ENCODE measurements at regions not wholly inside any gene's neighbourhood (a gene's known extent, or its start where the extent isn't known, plus 50 kb on each side); places are given as distances from the start of the nearest gene placed in this dataset.

DNA sequence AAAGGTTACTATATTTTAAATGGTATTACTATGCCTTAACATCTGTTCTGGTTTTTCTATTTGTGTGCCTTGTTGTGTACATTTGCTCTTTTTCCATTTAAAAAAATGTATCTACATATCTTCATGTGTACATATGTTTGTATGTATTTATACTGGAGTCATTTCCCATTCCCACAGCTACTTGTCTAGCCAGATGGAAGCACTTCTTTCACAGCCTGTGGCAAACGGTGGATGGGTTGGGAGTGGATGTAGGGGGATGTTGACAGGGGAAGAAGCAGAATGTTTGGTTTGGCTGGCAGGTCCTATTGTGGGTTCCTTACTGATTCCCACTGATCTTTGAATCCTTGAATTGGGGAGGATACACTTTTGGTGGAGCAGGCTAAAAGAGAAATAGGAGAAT is 93.6 kb upstream of the CNTNAP4 start:
- H3K27ac ChIP-seq (ENCODE audit: insufficient read depth in 1 of 2, low read depth in 1 of 2, low read length in 2 of 2, poor library complexity in 1 of 2, severe bottlenecking in 2 of 2), result no peak overlapping the region
- CTCF ChIA-PET, result no interaction called here
- no peaks in the 10 kb centered on the region for H3K4me1 ChIP-seq (ENCODE audit: control extremely low read depth in 1 of 4, control insufficient read depth in 4 of 4, insufficient read depth in 4 of 4, low read length in 3 of 4)
- DNase-seq, result no peak
- POLR2A ChIA-PET, result no interaction called here
- WGBS (ENCODE audit: insufficient coverage), result 100% methylated on average over 1 of the region's 1 CpG
- no peaks in the 10 kb centered on the region for H3K27me3 ChIP-seq (replicated peaks in 2 of 5; ENCODE audit: control insufficient read depth in 4 of 5, insufficient read depth in 5 of 5, low read length in 4 of 5)
- H3K36me3 ChIP-seq (ENCODE audit: control insufficient read depth in 4 of 4, insufficient read depth in 4 of 4, low read length in 3 of 4), result no peaks in the 10 kb centered on the region
- no peak overlapping the region for H3K4me3 ChIP-seq (ENCODE audit: control insufficient read depth in 1 of 7, extremely low read depth in 1 of 7, insufficient read depth in 4 of 7, low read depth in 2 of 7, low read length in 6 of 7)
- H3K9me3 ChIP-seq (ENCODE audit: control extremely low read depth in 1 of 5, control insufficient read depth in 4 of 5, insufficient read depth in 2 of 5, low read depth in 1 of 5, low read length in 4 of 5), result peaks cover 0 to 7% (median 0%) of the 10 kb centered on the region in 5 experiments

DNA sequence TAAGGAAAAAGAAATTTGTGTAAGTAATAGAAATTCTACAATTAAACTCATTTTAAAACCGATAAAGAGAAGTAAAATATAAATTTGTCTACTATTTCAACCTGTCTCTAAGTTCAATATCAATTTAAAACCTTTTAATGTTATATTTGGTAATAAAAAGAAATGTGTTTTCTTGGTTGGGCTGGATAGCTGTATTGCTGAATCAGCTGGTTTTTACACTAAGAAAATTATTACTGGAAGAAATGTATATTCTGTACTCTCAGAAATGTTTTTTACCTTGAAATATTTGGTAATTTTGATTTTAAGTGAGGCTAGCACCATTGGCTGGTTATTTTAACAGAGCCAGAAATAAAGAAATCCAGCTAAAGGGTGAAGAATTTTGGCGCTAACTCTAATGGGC is 87.1 kb upstream of the CNTNAP4 start:
- 100% methylated on average over 1 of the region's 2 CpGs for WGBS (ENCODE audit: insufficient coverage)
- Histone ChIP-seq H3K27me3 (replicated peaks in 2 of 5; ENCODE audit: control insufficient read depth in 4 of 5, insufficient read depth in 5 of 5, low read length in 4 of 5) (no peaks in the 10 kb centered on the region), H3K4me1 (ENCODE audit: control extremely low read depth in 1 of 4, control insufficient read depth in 4 of 4, insufficient read depth in 4 of 4, low read length in 3 of 4) (no peaks in the 10 kb centered on the region), H3K9me3 (ENCODE audit: control extremely low read depth in 1 of 5, control insufficient read depth in 4 of 5, insufficient read depth in 2 of 5, low read depth in 1 of 5, low read length in 4 of 5) (peaks cover 0 to 7% (median 0%) of the 10 kb centered on the region in 5 experiments), H3K4me3 (ENCODE audit: control insufficient read depth in 1 of 7, extremely low read depth in 1 of 7, insufficient read depth in 4 of 7, low read depth in 2 of 7, low read length in 6 of 7) (no peak overlapping the region), H3K36me3 (ENCODE audit: control insufficient read depth in 4 of 4, insufficient read depth in 4 of 4, low read length in 3 of 4) (no peaks in the 10 kb centered on the region), H3K27ac (ENCODE audit: insufficient read depth in 1 of 2, low read depth in 1 of 2, low read length in 2 of 2, poor library complexity in 1 of 2, severe bottlenecking in 2 of 2) (no peak overlapping the region)
- ChIA-PET CTCF (no interaction called here), POLR2A (no interaction called here)
- no peak for DNase-seq

DNA sequence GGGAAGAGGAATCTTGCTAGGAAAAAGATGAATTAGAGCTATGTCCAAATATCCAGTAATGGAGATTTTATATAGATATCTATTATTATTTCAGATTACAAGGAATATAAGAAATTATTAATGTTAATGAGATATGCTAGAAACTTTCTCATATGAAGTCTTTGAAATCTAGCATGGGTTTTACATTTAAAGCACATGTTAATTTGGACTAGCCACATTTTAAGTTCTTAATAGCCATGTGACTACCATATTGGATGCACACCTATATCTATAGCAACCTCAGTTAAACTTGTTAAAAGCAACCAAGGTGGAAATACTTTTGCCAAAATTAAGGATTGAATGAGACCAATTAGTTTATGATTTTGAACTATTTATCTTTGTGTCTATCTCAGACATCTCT is 86.7 kb upstream of the CNTNAP4 start:
- Histone ChIP-seq H3K4me1 (ENCODE audit: control extremely low read depth in 1 of 4, control insufficient read depth in 4 of 4, insufficient read depth in 4 of 4, low read length in 3 of 4) (no peaks in the 10 kb centered on the region), H3K4me3 (ENCODE audit: control insufficient read depth in 1 of 7, extremely low read depth in 1 of 7, insufficient read depth in 4 of 7, low read depth in 2 of 7, low read length in 6 of 7) (no peak overlapping the region), H3K9me3 (ENCODE audit: control extremely low read depth in 1 of 5, control insufficient read depth in 4 of 5, insufficient read depth in 2 of 5, low read depth in 1 of 5, low read length in 4 of 5) (peaks cover 0 to 7% (median 0%) of the 10 kb centered on the region in 5 experiments), H3K27ac (ENCODE audit: insufficient read depth in 1 of 2, low read depth in 1 of 2, low read length in 2 of 2, poor library complexity in 1 of 2, severe bottlenecking in 2 of 2) (no peak overlapping the region), H3K36me3 (ENCODE audit: control insufficient read depth in 4 of 4, insufficient read depth in 4 of 4, low read length in 3 of 4) (no peaks in the 10 kb centered on the region), H3K27me3 (replicated peaks in 2 of 5; ENCODE audit: control insufficient read depth in 4 of 5, insufficient read depth in 5 of 5, low read length in 4 of 5) (no peaks in the 10 kb centered on the region)
- ChIA-PET POLR2A (no interaction called here), CTCF (no interaction called here)
- no peak for DNase-seq

DNA sequence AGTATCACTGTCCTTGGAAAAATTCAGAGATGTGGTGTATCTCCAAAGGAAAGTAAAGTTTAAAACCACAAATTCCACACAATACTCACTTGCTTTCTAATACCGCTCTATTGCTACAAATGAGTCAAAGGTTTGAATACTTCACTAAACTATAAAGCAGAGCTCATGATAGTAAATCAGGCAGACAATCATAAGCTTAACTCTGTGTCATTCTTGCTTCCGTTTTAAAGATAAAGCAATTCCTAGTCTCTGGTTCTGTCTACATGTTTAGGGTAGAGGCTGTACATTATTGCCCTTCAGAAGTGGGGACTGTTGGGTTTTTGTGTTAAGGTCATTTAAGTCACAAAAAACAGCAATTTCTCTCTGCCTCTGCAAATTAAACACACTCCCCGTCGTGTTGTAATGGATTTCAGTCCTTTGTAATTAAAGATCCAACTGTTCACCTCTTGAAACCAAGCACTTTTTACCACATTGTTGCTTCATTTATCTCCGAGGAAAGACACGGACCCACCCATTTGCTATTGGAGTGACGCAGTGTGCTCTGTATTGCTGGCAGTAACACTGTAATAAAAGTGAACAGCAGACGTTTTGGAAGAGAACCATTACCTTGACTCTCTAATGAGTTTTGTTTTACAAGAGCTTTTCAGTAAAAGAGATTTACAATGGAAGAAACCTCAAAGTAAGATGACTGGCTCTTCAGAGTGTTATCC is 83.1 kb upstream of the CNTNAP4 start:
- ChIA-PET POLR2A (no interaction called here), CTCF (no interaction called here)
- H3K27me3 ChIP-seq (replicated peaks in 2 of 5; ENCODE audit: control insufficient read depth in 4 of 5, insufficient read depth in 5 of 5, low read length in 4 of 5), result no peaks in the 10 kb centered on the region
- H3K36me3 ChIP-seq (ENCODE audit: control insufficient read depth in 4 of 4, insufficient read depth in 4 of 4, low read length in 3 of 4), result no peaks in the 10 kb centered on the region
- H3K9me3 ChIP-seq (ENCODE audit: control extremely low read depth in 1 of 5, control insufficient read depth in 4 of 5, insufficient read depth in 2 of 5, low read depth in 1 of 5, low read length in 4 of 5), result no peaks in the 10 kb centered on the region
- 47% methylated on average over 8 of the region's 8 CpGs for WGBS (ENCODE audit: insufficient coverage)
- H3K4me1 ChIP-seq (ENCODE audit: control extremely low read depth in 1 of 4, control insufficient read depth in 4 of 4, insufficient read depth in 4 of 4, low read length in 3 of 4), result no peaks in the 10 kb centered on the region
- H3K4me3 ChIP-seq (ENCODE audit: control insufficient read depth in 1 of 7, extremely low read depth in 1 of 7, insufficient read depth in 4 of 7, low read depth in 2 of 7, low read length in 6 of 7), result no peak overlapping the region
- no peak overlapping the region for H3K27ac ChIP-seq (ENCODE audit: insufficient read depth in 1 of 2, low read depth in 1 of 2, low read length in 2 of 2, poor library complexity in 1 of 2, severe bottlenecking in 2 of 2)
- DNase-seq, result no peak

DNA sequence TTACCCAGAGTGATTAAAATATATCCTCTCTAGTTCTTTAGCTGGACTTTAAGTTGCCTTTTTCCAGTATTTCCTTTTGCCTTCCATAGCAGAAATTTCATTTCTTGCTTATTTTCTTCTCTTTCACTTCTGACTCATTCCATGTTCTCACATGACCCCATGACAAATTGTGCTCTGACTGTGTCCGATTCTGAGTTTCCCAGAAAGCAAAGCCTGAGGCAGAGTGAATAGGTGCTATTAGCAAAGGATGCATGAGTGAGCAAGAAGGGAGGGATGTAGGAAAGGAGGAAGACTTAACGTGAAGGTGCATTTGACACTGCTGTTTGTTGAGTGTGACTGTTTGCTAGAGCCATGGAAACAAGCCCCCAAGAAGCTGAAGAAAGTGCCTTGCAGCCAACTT is 82.6 kb upstream of the CNTNAP4 start:
- H3K27me3 ChIP-seq (replicated peaks in 2 of 5; ENCODE audit: control insufficient read depth in 4 of 5, insufficient read depth in 5 of 5, low read length in 4 of 5), result no peaks in the 10 kb centered on the region
- no peaks in the 10 kb centered on the region for H3K9me3 ChIP-seq (ENCODE audit: control extremely low read depth in 1 of 5, control insufficient read depth in 4 of 5, insufficient read depth in 2 of 5, low read depth in 1 of 5, low read length in 4 of 5)
- POLR2A ChIA-PET, result no interaction called here
- CTCF ChIA-PET, result no interaction called here
- no peaks in the 10 kb centered on the region for H3K36me3 ChIP-seq (ENCODE audit: control insufficient read depth in 4 of 4, insufficient read depth in 4 of 4, low read length in 3 of 4)
- DNase-seq, result no peak
- no peaks in the 10 kb centered on the region for H3K4me1 ChIP-seq (ENCODE audit: control extremely low read depth in 1 of 4, control insufficient read depth in 4 of 4, insufficient read depth in 4 of 4, low read length in 3 of 4)
- H3K27ac ChIP-seq (ENCODE audit: insufficient read depth in 1 of 2, low read depth in 1 of 2, low read length in 2 of 2, poor library complexity in 1 of 2, severe bottlenecking in 2 of 2), result no peak overlapping the region
- H3K4me3 ChIP-seq (ENCODE audit: control insufficient read depth in 1 of 7, extremely low read depth in 1 of 7, insufficient read depth in 4 of 7, low read depth in 2 of 7, low read length in 6 of 7), result no peak overlapping the region
- whole genome bisulfite sequencing (ENCODE audit: insufficient coverage), result no CpG with 5 or more reads among the region's 2 CpGs

DNA sequence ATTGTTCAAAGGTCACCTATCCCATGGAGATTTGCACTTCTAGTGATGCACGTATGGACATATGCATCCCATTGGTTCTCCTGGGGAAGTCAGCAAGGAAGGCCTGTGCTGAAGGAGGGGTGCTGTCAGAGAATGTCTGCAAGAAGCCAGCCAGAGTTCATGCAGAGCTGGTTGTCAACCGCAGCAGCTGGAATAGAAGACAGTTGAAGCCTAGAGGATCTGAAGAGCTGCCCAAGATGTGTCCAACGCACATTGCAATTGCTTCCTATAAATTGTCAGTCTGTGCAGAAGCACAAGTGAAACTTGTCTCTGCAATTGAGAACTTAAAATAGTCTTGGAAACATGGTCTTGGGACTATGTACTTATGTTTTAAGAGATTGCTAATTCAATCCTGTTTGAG is 82.1 kb upstream of the CNTNAP4 start:
- Histone ChIP-seq H3K36me3 (ENCODE audit: control insufficient read depth in 4 of 4, insufficient read depth in 4 of 4, low read length in 3 of 4) (no peaks in the 10 kb centered on the region), H3K9me3 (ENCODE audit: control extremely low read depth in 1 of 5, control insufficient read depth in 4 of 5, insufficient read depth in 2 of 5, low read depth in 1 of 5, low read length in 4 of 5) (no peaks in the 10 kb centered on the region), H3K4me1 (ENCODE audit: control extremely low read depth in 1 of 4, control insufficient read depth in 4 of 4, insufficient read depth in 4 of 4, low read length in 3 of 4) (no peaks in the 10 kb centered on the region), H3K27ac (ENCODE audit: insufficient read depth in 1 of 2, low read depth in 1 of 2, low read length in 2 of 2, poor library complexity in 1 of 2, severe bottlenecking in 2 of 2) (no peak overlapping the region), H3K4me3 (ENCODE audit: control insufficient read depth in 1 of 7, extremely low read depth in 1 of 7, insufficient read depth in 4 of 7, low read depth in 2 of 7, low read length in 6 of 7) (no peak overlapping the region), H3K27me3 (replicated peaks in 2 of 5; ENCODE audit: control insufficient read depth in 4 of 5, insufficient read depth in 5 of 5, low read length in 4 of 5) (no peaks in the 10 kb centered on the region)
- ChIA-PET CTCF (no interaction called here), POLR2A (no interaction called here)
- no peak for DNase-seq
- WGBS (ENCODE audit: insufficient coverage), result 85% methylated on average over 3 of the region's 3 CpGs

DNA sequence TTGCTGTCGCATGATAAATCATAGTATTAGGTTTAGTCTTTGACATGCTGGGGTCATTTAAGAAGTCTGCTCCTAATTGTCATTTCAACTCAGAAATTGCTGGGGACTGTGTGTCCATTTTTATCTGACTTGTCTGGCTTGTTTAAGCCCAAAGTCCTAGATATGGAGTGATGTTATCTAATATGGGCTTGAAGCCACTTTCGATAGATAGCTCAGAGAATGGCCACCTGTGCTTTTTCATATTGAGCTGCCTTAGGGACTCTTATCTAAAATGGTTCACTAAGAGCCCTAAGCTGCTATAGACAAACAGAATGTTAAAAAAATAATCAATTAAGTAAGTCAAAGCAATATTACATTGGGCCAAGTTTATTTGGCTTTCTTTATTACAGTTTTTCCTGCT is 81.6 kb upstream of the CNTNAP4 start:
- Histone ChIP-seq H3K27ac (ENCODE audit: insufficient read depth in 1 of 2, low read depth in 1 of 2, low read length in 2 of 2, poor library complexity in 1 of 2, severe bottlenecking in 2 of 2) (no peak overlapping the region), H3K4me3 (ENCODE audit: control insufficient read depth in 1 of 7, extremely low read depth in 1 of 7, insufficient read depth in 4 of 7, low read depth in 2 of 7, low read length in 6 of 7) (no peak overlapping the region), H3K36me3 (ENCODE audit: control insufficient read depth in 4 of 4, insufficient read depth in 4 of 4, low read length in 3 of 4) (no peaks in the 10 kb centered on the region), H3K9me3 (ENCODE audit: control extremely low read depth in 1 of 5, control insufficient read depth in 4 of 5, insufficient read depth in 2 of 5, low read depth in 1 of 5, low read length in 4 of 5) (no peaks in the 10 kb centered on the region), H3K4me1 (ENCODE audit: control extremely low read depth in 1 of 4, control insufficient read depth in 4 of 4, insufficient read depth in 4 of 4, low read length in 3 of 4) (no peaks in the 10 kb centered on the region), H3K27me3 (replicated peaks in 2 of 5; ENCODE audit: control insufficient read depth in 4 of 5, insufficient read depth in 5 of 5, low read length in 4 of 5) (no peaks in the 10 kb centered on the region)
- WGBS (ENCODE audit: insufficient coverage), result 86% methylated on average over 1 of the region's 2 CpGs
- CTCF ChIA-PET, result no interaction called here
- POLR2A ChIA-PET, result no interaction called here
- no peak for DNase-seq

Data from common myeloid progenitor, CD34-positive (primary cell).